Stimulated activated CD4-positive, alpha-beta T cell treated with anti-CD3 and anti-CD28 coated beads, Interleukin-4, amount 100 ng/mL, for 1 hour (primary cell): ENCODE measurements at regions not wholly inside any gene's neighbourhood (a gene's known extent, or its start where the extent isn't known, plus 50 kb on each side); places are given as distances from the start of the nearest gene placed in this dataset.
"Not testable (repeated sequence)": the region's sequence is repeated elsewhere in the genome, so short reads cannot be mapped to it uniquely, and the experiment has no call there.

Source experiments
- DNase-seq: peaks from one replicate; pipeline ENCODE4 v3.0.0-alpha.2; 2020

GRCh38 chr3:104908761-104909160 is 457.9 kb upstream of the ALCAM start:
- DNase-seq = no peak

DNA sequence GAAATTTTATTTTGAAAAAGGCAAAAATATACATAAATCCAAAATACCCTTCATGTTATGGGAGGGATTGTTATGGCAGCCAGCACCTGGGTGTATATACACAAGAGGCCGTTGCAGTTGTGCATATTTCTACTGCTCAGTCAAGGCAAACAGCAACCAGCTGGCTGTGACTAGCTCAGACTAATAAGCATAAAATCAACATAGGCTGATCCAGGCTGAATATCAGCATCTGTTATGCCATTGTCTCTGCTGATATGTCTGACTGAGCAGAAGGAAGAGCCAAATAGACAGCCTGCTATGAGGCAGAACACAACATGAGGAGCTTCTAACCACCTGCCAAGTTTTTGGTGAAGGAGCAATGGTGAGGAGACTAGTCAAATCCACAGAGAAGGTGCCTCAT is 457.5 kb upstream of the ALCAM start:
- DNase-seq = no peak

DNA sequence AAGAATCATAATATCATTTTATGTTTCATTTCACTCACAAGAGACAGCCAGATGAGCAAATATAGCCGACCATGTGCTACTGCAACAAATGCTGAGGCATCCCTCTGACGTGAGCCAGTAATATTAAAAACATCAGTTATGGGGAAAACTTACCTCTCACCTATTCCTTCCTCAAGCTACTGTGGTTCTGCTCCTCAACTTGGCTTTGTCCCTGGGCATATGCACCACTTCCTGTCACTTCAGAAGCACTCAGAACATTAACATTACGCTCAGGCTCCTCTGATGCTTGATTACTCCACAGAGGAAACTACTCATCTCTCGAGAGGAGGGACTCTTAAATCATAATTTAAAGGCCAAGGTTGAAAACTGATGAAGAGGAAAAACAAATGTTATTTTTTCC is 457.0 kb upstream of the ALCAM start:
- DNase-seq = no peak

DNA sequence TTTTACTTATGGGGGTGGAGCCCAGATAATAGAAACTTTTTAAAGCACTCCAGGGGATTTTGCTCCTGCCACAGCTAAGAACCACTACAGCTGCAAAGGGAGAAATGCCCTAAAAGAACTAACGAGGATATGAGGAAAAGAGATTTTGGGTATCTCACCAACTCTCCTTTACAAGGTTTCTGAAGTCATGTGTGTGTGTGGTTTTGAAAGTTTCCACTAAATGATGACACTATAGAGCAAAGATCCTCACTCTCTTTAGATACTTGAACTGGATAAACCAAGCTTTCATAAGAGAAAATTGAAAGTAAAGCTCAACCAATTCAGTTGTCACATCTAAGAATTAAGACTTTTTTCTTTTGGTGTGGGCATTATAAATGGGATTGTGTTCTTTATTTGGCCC is 455.3 kb upstream of the ALCAM start:
- no peak for DNase-seq

DNA sequence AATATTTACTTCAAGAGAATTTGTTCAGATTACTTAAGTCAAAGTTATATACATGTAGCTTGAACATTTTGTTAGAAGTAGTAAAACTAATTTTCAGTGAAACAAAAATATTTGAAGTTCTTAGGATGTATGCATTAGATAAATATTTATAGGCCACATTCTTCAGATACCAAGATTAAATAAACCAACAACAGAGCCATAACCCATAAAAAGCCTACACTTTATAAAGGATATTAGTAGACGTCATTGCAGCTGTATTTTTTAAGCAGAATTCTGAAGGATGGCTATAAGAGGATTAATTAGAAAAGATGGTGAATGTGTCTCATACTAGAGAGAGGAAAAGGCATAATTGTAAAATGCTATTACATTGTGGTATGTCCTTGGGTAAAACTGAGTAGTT is 449.7 kb upstream of the ALCAM start:
- DNase-seq = no peak

GRCh38 chr3:104920512-104920911 is 446.2 kb upstream of the ALCAM start:
- DNase-seq = no peak

GRCh38 chr3:104933972-104934371 is 432.7 kb upstream of the ALCAM start:
- no peak for DNase-seq

GRCh38 chr3:104935613-104936012 is 431.1 kb upstream of the ALCAM start:
- DNase-seq = no peak

GRCh38 chr3:104939196-104939595 is 427.5 kb upstream of the ALCAM start:
- DNase-seq = no peak

DNA sequence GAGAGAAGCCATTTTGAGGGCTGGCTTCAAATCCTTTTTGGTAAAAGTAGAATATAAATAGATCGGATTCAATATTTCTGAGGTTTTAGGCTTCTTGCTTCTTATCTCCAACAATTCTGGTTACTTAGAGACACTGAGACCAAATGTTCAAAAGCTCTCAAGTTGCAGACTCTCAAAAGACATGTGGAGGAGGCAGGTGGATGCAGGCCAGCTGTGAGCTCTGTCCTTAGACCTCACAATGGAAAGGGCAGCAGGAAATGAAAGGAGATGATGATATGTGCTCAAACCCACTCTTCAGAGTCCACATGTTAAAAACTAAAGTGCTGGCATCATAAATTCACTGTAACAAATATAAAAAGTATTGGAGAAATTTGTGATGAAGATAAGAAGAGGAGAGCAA is 424.9 kb upstream of the ALCAM start:
- DNase-seq = no peak

GRCh38 chr3:104943974-104944373 is 422.7 kb upstream of the ALCAM start:
- no peak for DNase-seq

DNA sequence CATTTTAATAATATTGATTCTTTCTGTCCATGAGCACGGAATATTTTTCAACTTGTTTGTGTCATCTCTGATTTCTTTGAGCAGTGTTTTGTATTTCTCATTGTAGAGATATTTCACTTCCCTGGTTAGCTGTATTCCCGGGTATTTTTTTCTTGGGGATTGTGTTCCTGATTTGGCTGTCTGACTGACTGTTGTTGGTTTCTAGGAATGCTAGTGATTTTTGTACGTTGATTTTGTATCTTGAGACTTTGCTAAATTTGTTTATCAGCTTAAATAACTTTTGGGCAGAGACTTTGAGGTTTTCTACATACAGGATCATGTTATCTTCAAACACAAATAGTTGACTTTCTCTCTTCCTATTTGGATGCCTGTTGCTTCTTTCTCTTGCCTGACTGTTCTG is 418.8 kb upstream of the ALCAM start:
- no peak for DNase-seq

GRCh38 chr3:104949810-104950209 is 416.9 kb upstream of the ALCAM start:
- not testable (repeated sequence) for DNase-seq

DNA sequence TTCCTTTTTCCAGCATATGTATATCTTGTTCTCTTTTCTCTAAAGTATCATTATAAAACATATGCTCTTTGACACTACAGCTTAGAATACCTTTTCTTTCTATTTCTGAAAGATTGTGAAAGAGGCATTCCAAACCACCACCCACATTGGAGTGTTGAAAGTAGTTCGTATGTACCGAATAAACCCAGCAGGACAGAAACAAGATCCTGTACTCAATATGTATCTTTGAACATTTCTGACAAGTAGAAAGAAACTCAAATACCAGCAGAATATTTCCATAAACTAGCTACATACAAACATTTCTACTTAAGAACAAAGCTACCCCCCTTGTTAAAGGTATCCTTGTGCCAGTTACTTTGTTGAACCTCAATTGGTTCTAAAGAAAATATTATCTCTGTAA is 415.3 kb upstream of the ALCAM start:
- no peak for DNase-seq

DNA sequence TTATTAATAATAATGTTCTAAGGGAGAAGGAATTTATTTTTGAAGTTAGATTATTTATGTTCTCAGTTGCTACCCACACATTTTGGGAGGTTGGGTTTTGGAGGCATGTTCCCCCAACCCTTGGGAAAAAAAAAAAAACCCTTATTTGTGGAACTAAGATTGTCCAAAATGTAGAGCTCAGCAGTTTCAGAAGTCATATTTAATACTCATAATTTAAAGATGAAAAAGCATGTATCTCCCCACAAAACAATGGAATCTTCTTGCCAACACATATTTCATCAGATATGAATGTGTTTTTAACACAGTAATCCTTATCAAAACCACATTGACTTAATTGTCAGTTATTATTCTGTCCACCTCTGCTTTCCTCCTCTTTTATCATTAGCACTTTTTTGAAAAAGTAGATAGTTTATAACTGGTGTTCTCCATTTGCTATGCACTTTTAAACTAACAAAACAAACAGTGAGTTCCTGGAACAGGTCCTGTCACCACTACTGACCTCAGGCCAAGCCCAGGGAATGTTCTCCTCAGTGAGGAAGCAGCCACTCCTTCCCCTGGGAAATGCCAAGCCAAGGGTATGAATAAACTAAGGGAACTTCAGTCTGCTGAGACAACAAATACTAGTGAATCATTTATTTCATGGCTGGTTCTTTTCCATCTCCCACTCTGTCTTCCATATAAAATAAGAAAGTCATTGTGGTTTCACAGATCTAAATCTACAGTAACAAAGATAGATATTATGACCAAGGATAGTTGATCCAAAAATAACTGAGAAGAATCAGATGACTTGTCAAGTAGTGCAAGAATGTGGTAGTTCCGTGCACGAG is 414.4 kb upstream of the ALCAM start:
- DNase-seq = no peak

DNA sequence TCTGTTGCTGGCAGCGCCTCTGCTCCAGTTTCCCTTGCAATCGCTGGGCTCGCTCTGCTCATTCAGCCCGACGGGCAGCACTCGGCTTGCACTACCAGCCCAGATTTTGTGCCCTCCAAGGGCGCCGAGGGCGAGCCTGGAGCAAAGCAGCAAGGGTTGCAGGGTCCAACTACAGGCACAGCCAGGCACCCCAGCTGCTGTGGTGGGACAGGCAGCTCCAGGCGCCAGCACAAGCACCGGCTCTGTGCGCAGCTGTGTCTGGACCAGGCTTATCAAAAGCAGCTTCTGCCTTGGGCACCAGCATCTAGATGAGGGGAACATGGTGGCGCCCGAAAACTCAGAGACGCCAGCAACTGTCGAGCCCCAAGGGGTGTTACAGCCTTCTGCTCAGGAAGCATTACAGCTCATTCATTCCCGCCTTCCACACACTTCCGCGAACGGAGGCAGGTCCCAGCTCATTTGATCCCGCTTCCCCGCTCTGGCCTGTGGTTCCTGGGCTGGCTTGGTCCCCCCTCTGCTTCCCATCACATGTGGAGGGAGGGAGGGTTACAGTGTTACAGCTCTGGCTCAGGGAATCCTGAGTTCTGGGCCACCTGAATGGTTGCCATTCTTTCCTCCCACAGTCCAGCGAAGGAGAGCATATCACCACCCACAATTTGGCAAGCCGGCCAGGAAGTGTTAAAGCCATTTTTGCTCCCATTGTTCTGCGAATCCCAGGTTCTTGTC is 409.9 kb upstream of the ALCAM start:
- no peak for DNase-seq

DNA sequence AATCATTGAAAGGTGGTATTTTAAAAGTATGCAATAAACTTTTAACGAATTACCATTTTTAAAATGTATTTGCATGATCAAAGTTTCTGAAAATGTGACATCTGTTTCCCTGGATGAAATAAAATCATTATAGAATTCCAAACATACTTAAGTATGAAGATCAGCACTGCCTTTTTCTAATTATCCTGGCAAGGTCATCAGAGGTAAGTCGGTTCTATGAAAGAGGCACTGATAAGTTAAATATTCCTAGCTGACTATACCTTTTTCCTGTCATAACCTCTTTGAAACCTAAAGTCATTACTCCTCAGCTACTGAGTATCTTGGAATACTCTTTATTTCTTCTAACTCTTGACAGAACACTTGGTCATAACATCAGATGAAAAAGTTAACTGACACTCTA is 406.1 kb upstream of the ALCAM start:
- DNase-seq = no peak

- DNase-seq = no peak
Measured at GRCh38 chr3:104961851-104962250, 404.9 kb upstream of the ALCAM start.

DNA sequence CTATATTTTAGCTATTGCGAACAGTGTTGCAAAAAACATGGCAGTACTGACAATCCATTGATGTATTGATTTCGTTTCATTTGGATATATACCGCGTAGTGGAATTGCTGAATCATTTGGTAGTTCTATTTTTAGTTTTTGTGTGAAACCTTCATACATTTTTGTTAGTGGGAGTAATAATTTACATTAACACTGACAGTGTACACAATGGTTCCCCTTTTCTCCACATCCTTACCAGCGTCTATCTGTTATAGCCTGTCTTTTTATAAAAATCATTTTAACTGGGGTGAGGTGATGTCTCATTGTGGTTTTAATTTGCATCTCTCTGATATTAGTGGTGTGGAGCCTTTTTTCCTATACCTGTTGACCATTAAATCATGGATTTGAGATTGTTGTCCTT is 392.4 kb upstream of the ALCAM start:
- no peak for DNase-seq

GRCh38 chr3:104977719-104978118 is 389.0 kb upstream of the ALCAM start:
- DNase-seq = no peak

GRCh38 chr3:104982130-104982529 is 384.6 kb upstream of the ALCAM start:
- no peak for DNase-seq

DNA sequence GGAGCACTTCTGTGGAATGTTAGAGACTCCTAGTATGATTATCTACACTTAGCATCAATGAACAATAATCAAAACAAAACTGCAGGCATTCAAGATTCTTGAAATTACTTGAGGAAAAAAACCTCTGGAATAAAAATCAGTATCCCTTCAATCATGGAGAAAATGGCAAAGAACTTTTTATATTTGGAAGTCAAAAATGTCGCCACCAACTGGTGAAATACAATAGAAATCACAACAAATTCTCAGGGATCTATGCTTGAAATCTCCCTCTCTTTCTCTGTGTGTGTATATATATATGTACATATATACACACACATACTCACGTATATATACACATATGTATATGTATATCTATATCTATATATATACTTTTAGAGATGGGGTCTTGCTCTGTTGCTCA is 378.9 kb upstream of the ALCAM start:
- no peak for DNase-seq

DNA sequence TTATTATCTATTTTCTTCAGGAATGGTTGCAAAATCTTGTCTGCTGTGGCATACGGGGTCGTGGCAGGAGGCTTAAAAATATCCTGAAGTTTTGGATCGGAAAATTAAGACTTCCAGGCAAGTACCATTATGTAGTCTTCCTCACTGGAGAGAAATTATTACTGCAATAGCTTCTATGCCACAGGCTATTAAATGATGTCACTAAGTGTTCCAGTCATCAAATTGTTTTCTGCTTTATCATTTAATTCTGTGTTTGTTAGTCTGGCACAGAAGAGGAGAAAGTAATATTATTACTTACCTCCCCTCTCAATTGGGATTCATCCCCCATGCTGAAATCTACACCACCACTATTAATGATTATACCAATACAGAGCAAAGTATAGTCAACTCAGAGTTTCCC is 378.2 kb upstream of the ALCAM start:
- no peak for DNase-seq

GRCh38 chr3:104989878-104990277 is 376.8 kb upstream of the ALCAM start:
- DNase-seq = no peak

- DNase-seq = no peak
Measured at GRCh38 chr3:104990758-104991157, 376.0 kb upstream of the ALCAM start.
